ENCODE measurements at regions not wholly inside any gene's neighbourhood (a gene's known extent, or its start where the extent isn't known, plus 50 kb on each side); places are given as distances from the start of the nearest gene placed in this dataset.

GRCh38 chr3:159660901-159661300 lies 327.7 kb upstream of the IL12A start:
- DNase-seq (ENCODE audit: low spot score): no peak
- Histone ChIP-seq H3K79me1 (ENCODE audit: low read depth, low read length) (no peaks in the 10 kb centered on the region), H3K27ac (replicated peaks; ENCODE audit: low read length) (no peak overlapping the region), H2BK5ac (ENCODE audit: low read length) (no peak overlapping the region), H3K4ac (ENCODE audit: low read length) (no peak overlapping the region), H3K9me3 (replicated peaks in 1 of 2; ENCODE audit: control insufficient read depth in 2 of 2, insufficient read depth in 1 of 2, low read depth in 1 of 2, low read length in 2 of 2) (no peaks in the 10 kb centered on the region), H3K18ac (ENCODE audit: low read length) (no peak overlapping the region), H4K8ac (ENCODE audit: low read depth, low read length) (no peak overlapping the region), H3K23ac (ENCODE audit: low read depth, low read length, poor library complexity) (no peak overlapping the region), H4K91ac (ENCODE audit: low read depth, low read length, poor library complexity) (no peak overlapping the region), H3K4me1 (ENCODE audit: control insufficient read depth in 2 of 2, insufficient read depth in 1 of 2, low read depth in 1 of 2, low read length in 2 of 2) (no peaks in the 10 kb centered on the region), H2AFZ (ENCODE audit: low read length) (no peak overlapping the region), H3K14ac (ENCODE audit: low read length) (no peak overlapping the region), H3K4me2 (ENCODE audit: insufficient read depth, low read length, poor library complexity, severe bottlenecking) (no peak overlapping the region), H2BK12ac (ENCODE audit: low read length) (no peak overlapping the region), H2AK5ac (ENCODE audit: low read depth, low read length) (no peak overlapping the region), H2BK120ac (ENCODE audit: low read depth, low read length) (no peak overlapping the region), H3K36me3 (replicated peaks in 1 of 2; ENCODE audit: control insufficient read depth in 2 of 2, insufficient read depth in 2 of 2, low read length in 2 of 2) (no peaks in the 10 kb centered on the region), H3K9ac (ENCODE audit: low read depth, low read length, poor library complexity) (no peak overlapping the region), H3K27me3 (ENCODE audit: control insufficient read depth in 3 of 3, insufficient read depth in 3 of 3, low read depth in 1 of 3, low read length in 3 of 3) (no peaks in the 10 kb centered on the region), H3K4me3 (ENCODE audit: low read length in 2 of 2) (no peak overlapping the region), H2BK15ac (ENCODE audit: low read length) (no peak overlapping the region)
- no CpG with 5 or more reads among the region's 1 CpG for WGBS, 2 donors (ENCODE audit: extremely low coverage in 2 of 2, insufficient read length in 2 of 2, insufficient replicate concordance in 1 of 2)

GRCh38 chr3:159662549-159662948 lies 326.1 kb upstream of the IL12A start:
- H2BK120ac ChIP-seq (ENCODE audit: low read depth, low read length): no peak overlapping the region
- H3K4me3 ChIP-seq (ENCODE audit: low read length in 2 of 2): no peak overlapping the region
- H2BK12ac ChIP-seq (ENCODE audit: low read length): no peak overlapping the region
- no peak overlapping the region for H3K4ac ChIP-seq (ENCODE audit: low read length)
- H2AK5ac ChIP-seq (ENCODE audit: low read depth, low read length): no peak overlapping the region
- H3K27me3 ChIP-seq (ENCODE audit: control insufficient read depth in 3 of 3, insufficient read depth in 3 of 3, low read depth in 1 of 3, low read length in 3 of 3): no peaks in the 10 kb centered on the region
- H3K9me3 ChIP-seq (replicated peaks in 1 of 2; ENCODE audit: control insufficient read depth in 2 of 2, insufficient read depth in 1 of 2, low read depth in 1 of 2, low read length in 2 of 2): no peaks in the 10 kb centered on the region
- no peak overlapping the region for H2AFZ ChIP-seq (ENCODE audit: low read length)
- no peak overlapping the region for H2BK5ac ChIP-seq (ENCODE audit: low read length)
- no peak overlapping the region for H3K23ac ChIP-seq (ENCODE audit: low read depth, low read length, poor library complexity)
- no peak overlapping the region for H3K14ac ChIP-seq (ENCODE audit: low read length)
- H3K9ac ChIP-seq (ENCODE audit: low read depth, low read length, poor library complexity): no peak overlapping the region
- H4K8ac ChIP-seq (ENCODE audit: low read depth, low read length): no peak overlapping the region
- no peak overlapping the region for H3K27ac ChIP-seq (replicated peaks; ENCODE audit: low read length)
- no peak overlapping the region for H4K91ac ChIP-seq (ENCODE audit: low read depth, low read length, poor library complexity)
- no peaks in the 10 kb centered on the region for H3K36me3 ChIP-seq (replicated peaks in 1 of 2; ENCODE audit: control insufficient read depth in 2 of 2, insufficient read depth in 2 of 2, low read length in 2 of 2)
- H3K79me1 ChIP-seq (ENCODE audit: low read depth, low read length): no peaks in the 10 kb centered on the region
- DNase-seq (ENCODE audit: low spot score): no peak
- no peaks in the 10 kb centered on the region for H3K4me1 ChIP-seq (ENCODE audit: control insufficient read depth in 2 of 2, insufficient read depth in 1 of 2, low read depth in 1 of 2, low read length in 2 of 2)
- H3K4me2 ChIP-seq (ENCODE audit: insufficient read depth, low read length, poor library complexity, severe bottlenecking): no peak overlapping the region
- no peak overlapping the region for H3K18ac ChIP-seq (ENCODE audit: low read length)
- no peak overlapping the region for H2BK15ac ChIP-seq (ENCODE audit: low read length)

DNA sequence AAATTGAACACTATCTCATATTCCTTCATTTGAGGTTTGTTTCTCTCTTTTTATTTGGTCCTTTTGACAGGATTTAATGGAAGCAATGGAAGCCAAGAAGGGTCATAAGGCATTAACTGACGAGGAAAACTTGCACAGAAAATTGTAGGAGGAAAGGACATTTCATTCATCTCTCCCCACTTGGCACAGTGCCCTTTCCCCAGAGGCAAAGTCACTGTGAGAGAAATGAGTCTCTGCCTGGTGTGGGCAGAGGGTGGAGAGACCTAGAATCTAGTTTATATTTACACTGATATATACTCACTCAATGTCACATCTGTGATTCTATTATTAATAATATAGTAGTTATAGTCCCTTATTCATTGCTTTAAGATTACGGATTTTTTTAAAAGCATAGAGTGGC lies 324.6 kb upstream of the IL12A start:
- Histone ChIP-seq H3K79me1 (ENCODE audit: low read depth, low read length) (no peaks in the 10 kb centered on the region), H4K91ac (ENCODE audit: low read depth, low read length, poor library complexity) (no peak overlapping the region), H2BK15ac (ENCODE audit: low read length) (no peak overlapping the region), H2BK12ac (ENCODE audit: low read length) (no peak overlapping the region), H3K9me3 (replicated peaks in 1 of 2; ENCODE audit: control insufficient read depth in 2 of 2, insufficient read depth in 1 of 2, low read depth in 1 of 2, low read length in 2 of 2) (no peaks in the 10 kb centered on the region), H3K18ac (ENCODE audit: low read length) (no peak overlapping the region), H3K14ac (ENCODE audit: low read length) (no peak overlapping the region), H3K4me2 (ENCODE audit: insufficient read depth, low read length, poor library complexity, severe bottlenecking) (no peak overlapping the region), H2AK5ac (ENCODE audit: low read depth, low read length) (no peak overlapping the region), H3K9ac (ENCODE audit: low read depth, low read length, poor library complexity) (no peak overlapping the region), H3K4me3 (ENCODE audit: low read length in 2 of 2) (no peak overlapping the region), H3K27ac (replicated peaks; ENCODE audit: low read length) (no peak overlapping the region), H3K4ac (ENCODE audit: low read length) (no peak overlapping the region), H2BK120ac (ENCODE audit: low read depth, low read length) (no peak overlapping the region), H2AFZ (ENCODE audit: low read length) (no peak overlapping the region), H3K4me1 (ENCODE audit: control insufficient read depth in 2 of 2, insufficient read depth in 1 of 2, low read depth in 1 of 2, low read length in 2 of 2) (no peaks in the 10 kb centered on the region), H2BK5ac (ENCODE audit: low read length) (no peak overlapping the region), H3K36me3 (replicated peaks in 1 of 2; ENCODE audit: control insufficient read depth in 2 of 2, insufficient read depth in 2 of 2, low read length in 2 of 2) (no peaks in the 10 kb centered on the region), H4K8ac (ENCODE audit: low read depth, low read length) (no peak overlapping the region), H3K23ac (ENCODE audit: low read depth, low read length, poor library complexity) (no peak overlapping the region), H3K27me3 (ENCODE audit: control insufficient read depth in 3 of 3, insufficient read depth in 3 of 3, low read depth in 1 of 3, low read length in 3 of 3) (no peaks in the 10 kb centered on the region)
- no CpG with 5 or more reads among the region's 2 CpGs for WGBS, 2 donors (ENCODE audit: extremely low coverage in 2 of 2, insufficient read length in 2 of 2, insufficient replicate concordance in 1 of 2)
- no peak for DNase-seq (ENCODE audit: low spot score)

DNA sequence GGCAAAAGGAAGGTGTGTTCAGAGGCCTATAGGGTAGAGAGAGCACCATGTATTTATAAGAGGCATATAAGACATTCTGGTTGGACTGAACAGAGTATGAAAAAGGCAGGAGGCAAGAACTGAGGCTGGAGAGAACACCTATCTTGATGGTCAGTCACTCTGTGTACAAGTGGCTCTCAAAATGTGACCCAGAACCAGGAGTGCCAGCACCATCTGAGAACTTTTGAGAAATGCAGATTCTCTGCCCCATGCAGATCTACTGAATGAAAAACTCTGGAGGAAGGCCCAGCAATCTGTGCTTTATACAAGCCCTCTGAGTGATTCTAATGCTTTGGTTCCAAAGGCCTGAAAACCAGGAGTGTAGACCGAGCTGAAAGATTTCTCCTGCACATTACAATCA lies 324.0 kb upstream of the IL12A start:
- Histone ChIP-seq H3K9me3 (replicated peaks in 1 of 2; ENCODE audit: control insufficient read depth in 2 of 2, insufficient read depth in 1 of 2, low read depth in 1 of 2, low read length in 2 of 2) (no peaks in the 10 kb centered on the region), H4K91ac (ENCODE audit: low read depth, low read length, poor library complexity) (no peak overlapping the region), H3K18ac (ENCODE audit: low read length) (no peak overlapping the region), H3K79me1 (ENCODE audit: low read depth, low read length) (no peaks in the 10 kb centered on the region), H3K27ac (replicated peaks; ENCODE audit: low read length) (no peak overlapping the region), H2BK15ac (ENCODE audit: low read length) (no peak overlapping the region), H2AK5ac (ENCODE audit: low read depth, low read length) (no peak overlapping the region), H3K23ac (ENCODE audit: low read depth, low read length, poor library complexity) (no peak overlapping the region), H2BK120ac (ENCODE audit: low read depth, low read length) (no peak overlapping the region), H3K36me3 (replicated peaks in 1 of 2; ENCODE audit: control insufficient read depth in 2 of 2, insufficient read depth in 2 of 2, low read length in 2 of 2) (no peaks in the 10 kb centered on the region), H3K4me2 (ENCODE audit: insufficient read depth, low read length, poor library complexity, severe bottlenecking) (no peak overlapping the region), H3K27me3 (ENCODE audit: control insufficient read depth in 3 of 3, insufficient read depth in 3 of 3, low read depth in 1 of 3, low read length in 3 of 3) (no peaks in the 10 kb centered on the region), H3K4ac (ENCODE audit: low read length) (no peak overlapping the region), H3K4me1 (ENCODE audit: control insufficient read depth in 2 of 2, insufficient read depth in 1 of 2, low read depth in 1 of 2, low read length in 2 of 2) (peaks cover 0 to 1% of the 10 kb centered on the region in 2 donors), H3K4me3 (ENCODE audit: low read length in 2 of 2) (no peak overlapping the region), H3K9ac (ENCODE audit: low read depth, low read length, poor library complexity) (no peak overlapping the region), H2AFZ (ENCODE audit: low read length) (no peak overlapping the region), H3K14ac (ENCODE audit: low read length) (no peak overlapping the region), H2BK12ac (ENCODE audit: low read length) (no peak overlapping the region), H2BK5ac (ENCODE audit: low read length) (no peak overlapping the region), H4K8ac (ENCODE audit: low read depth, low read length) (no peak overlapping the region)
- DNase-seq (ENCODE audit: low spot score): no peak
- no CpG with 5 or more reads among the region's 1 CpG for WGBS, 2 donors (ENCODE audit: extremely low coverage in 2 of 2, insufficient read length in 2 of 2, insufficient replicate concordance in 1 of 2)

Measured in neuronal stem cell (in vitro differentiated cells).